Stimulated activated CD4-positive, alpha-beta T cell treated with anti-CD3 and anti-CD28 coated beads, Interleukin-12 subunit alpha, Interleukin-12 subunit beta, amount 100 ng/mL, for 4 hours (primary cell): ENCODE measurements at regions not wholly inside any gene's neighbourhood (a gene's known extent, or its start where the extent isn't known, plus 50 kb on each side); places are given as distances from the start of the nearest gene placed in this dataset.

Experiments used
- DNase-seq: peaks from one replicate; pipeline ENCODE4 v3.0.0-alpha.2; 2020

GRCh38 chr2:217434180-217434975 is 568.4 kb downstream of the TNS1 start:
- DNase-seq: no peak

- no peak for DNase-seq
Measured at GRCh38 chr2:217433522-217433921, 569.3 kb downstream of the TNS1 start.

GRCh38 chr2:217431577-217432269 is 571.1 kb downstream of the TNS1 start:
- no peak for DNase-seq

GRCh38 chr2:217430916-217431576 is 571.2 kb upstream of the TNP1 start:
- no peak for DNase-seq

- DNase-seq: no peak
Measured at GRCh38 chr2:217429981-217430500, 570.2 kb upstream of the TNP1 start.

GRCh38 chr2:217421834-217422233 is 562.0 kb upstream of the TNP1 start:
- no peak for DNase-seq

- no peak for DNase-seq
Measured at GRCh38 chr2:217420854-217421253, 561.0 kb upstream of the TNP1 start.

- DNase-seq: no peak
Measured at GRCh38 chr2:217419055-217419671, 559.3 kb upstream of the TNP1 start.

- DNase-seq: no peak
Measured at GRCh38 chr2:217418544-217418943, 558.7 kb upstream of the TNP1 start.

GRCh38 chr2:217418090-217418489 is 558.2 kb upstream of the TNP1 start:
- no peak for DNase-seq

- no peak for DNase-seq
Measured at GRCh38 chr2:217417536-217417935, 557.7 kb upstream of the TNP1 start.

GRCh38 chr2:217415316-217415715 is 555.5 kb upstream of the TNP1 start:
- no peak for DNase-seq

- DNase-seq: no peak
Measured at GRCh38 chr2:217414429-217414828, 554.6 kb upstream of the TNP1 start.

GRCh38 chr2:217413193-217413592 is 553.3 kb upstream of the TNP1 start:
- DNase-seq: no peak

GRCh38 chr2:217412721-217413120 is 552.9 kb upstream of the TNP1 start:
- DNase-seq: no peak

GRCh38 chr2:217412277-217412676 is 552.4 kb upstream of the TNP1 start:
- no peak for DNase-seq

- no peak for DNase-seq
Measured at GRCh38 chr2:217410681-217410960, 550.8 kb upstream of the TNP1 start.

- DNase-seq: no peak
Measured at GRCh38 chr2:217409949-217410680, 550.3 kb upstream of the TNP1 start.

- DNase-seq: no peak
Measured at GRCh38 chr2:217407362-217407761, 547.5 kb upstream of the TNP1 start.

GRCh38 chr2:217404236-217404760 is 544.4 kb upstream of the TNP1 start:
- no peak for DNase-seq

- no peak for DNase-seq
Measured at GRCh38 chr2:217402761-217403383, 543.0 kb upstream of the TNP1 start.

GRCh38 chr2:217402144-217402543 is 542.3 kb upstream of the TNP1 start:
- DNase-seq: no peak
